GM23338 (cell line): ENCODE measurements at regions not wholly inside any gene's neighbourhood (a gene's known extent, or its start where the extent isn't known, plus 50 kb on each side); places are given as distances from the start of the nearest gene placed in this dataset.
A peak's percentile ranks its signal among the peaks of the same experiment; 100 is the strongest.

Source experiments
- ATAC-seq: fragments of 200-7000 bp; cut with Tn5 transposase; 3 replicates; pipeline ENCODE4 v1.9.1; 2020
- DNase-seq: peaks from one replicate; pipeline ENCODE4 v3.0.0-alpha.2; 2015; ENCODE audit warnings: low spot score
- H2AFZ ChIP-seq: fragments of 200-600 bp; sonication (generic); 2 replicates; pipeline ENCODE4 v1.8.0; 2016; ENCODE audit warnings: antibody characterized with exemption, mild to moderate bottlenecking, moderate library complexity
- H3F3A ChIP-seq: fragments of 200-600 bp; sonication (generic); replicated peaks from 2 replicates; pipeline ENCODE4 v1.8.0; 2017; ENCODE audit warnings: antibody characterized with exemption, mixed run types, low read depth
- H3K27ac ChIP-seq: fragments of 200-600 bp; sonication (generic); 2 replicates; pipeline ENCODE4 v1.6.1; 2016; ENCODE audit warnings: low read depth
- H3K27me3 ChIP-seq: fragments of 200-600 bp; sonication (generic); 2 replicates; pipeline ENCODE4 v1.8.0; 2016; ENCODE audit warnings: mild to moderate bottlenecking, mixed run types, moderate library complexity; ENCODE audit not compliant: insufficient read depth
- H3K36me3 ChIP-seq: fragments of 200-600 bp; sonication (generic); 2 replicates; pipeline ENCODE4 v1.8.0; 2016; ENCODE audit warnings: mild to moderate bottlenecking; ENCODE audit not compliant: insufficient read depth
- H3K4me1 ChIP-seq: fragments of 200-600 bp; sonication (generic); 2 replicates; pipeline ENCODE4 v1.8.0; 2016; ENCODE audit warnings: mild to moderate bottlenecking, moderate library complexity; ENCODE audit not compliant: insufficient read depth
- H3K4me2 ChIP-seq: fragments of 200-600 bp; sonication (generic); 2 replicates; pipeline ENCODE4 v1.7.1; 2017; ENCODE audit warnings: mixed run types
- H3K4me3 ChIP-seq: fragments of 200-600 bp; sonication (generic); 2 replicates; pipeline ENCODE4 v1.6.1; 2016; ENCODE audit warnings: mixed run types
- H3K79me2 ChIP-seq: fragments of 200-600 bp; sonication (generic); replicated peaks from 2 replicates; pipeline ENCODE4 v1.8.0; 2017; ENCODE audit warnings: mild to moderate bottlenecking; ENCODE audit not compliant: insufficient read depth
- H3K9me2 ChIP-seq: fragments of 200-600 bp; sonication (generic); 2 replicates; pipeline ENCODE4 v1.8.0; 2017; ENCODE audit not compliant: insufficient read depth
- H4K20me1 ChIP-seq: fragments of 200-600 bp; sonication (generic); replicated peaks from 2 replicates; pipeline ENCODE4 v1.8.0; 2017; ENCODE audit warnings: mild to moderate bottlenecking; ENCODE audit not compliant: insufficient read depth
- H3K27ac Mint-ChIP-seq: 2 replicates; pipeline ENCODE4 v1.8.0; 2020; ENCODE audit warnings: inconsistent platforms, mild to moderate bottlenecking, moderate library complexity, mixed read lengths
- H3K27me3 Mint-ChIP-seq: 3 replicates; pipeline ENCODE4 v1.8.0; 2022; ENCODE audit warnings: low read depth, mild to moderate bottlenecking, moderate library complexity, mixed read lengths, inconsistent platforms; ENCODE audit not compliant: insufficient read depth, poor library complexity
- H3K36me3 Mint-ChIP-seq: 3 replicates; pipeline ENCODE4 v1.8.0; 2021; ENCODE audit warnings: low read depth, mild to moderate bottlenecking, inconsistent platforms, moderate library complexity, mixed read lengths
- H3K4me1 Mint-ChIP-seq: 3 replicates; pipeline ENCODE4 v1.8.0; 2020; ENCODE audit warnings: mild to moderate bottlenecking, inconsistent platforms, mixed read lengths
- H3K4me3 Mint-ChIP-seq: 3 replicates; pipeline ENCODE4 v1.8.0; 2021; ENCODE audit warnings: moderate library complexity, mild to moderate bottlenecking, inconsistent platforms, mixed read lengths
- H3K9me3 Mint-ChIP-seq: 3 replicates; pipeline ENCODE4 v1.8.0; 2020; ENCODE audit warnings: moderate library complexity, mild to moderate bottlenecking, inconsistent platforms, mixed read lengths
- CREB1 ChIP-seq: fragments of 250-450 bp; sonication (Bioruptor Pico); IDR thresholded peaks from 2 replicates; pipeline ENCODE4 v1.5.0; 2020; ENCODE audit warnings: low read depth, mild to moderate bottlenecking, moderate library complexity
- CTCF ChIP-seq, 2 experiments: fragments of 200-600 bp in 1 of 2; sonication (generic) in 1 of 2; conservative IDR thresholded peaks; 2 replicates each; pipeline versions ENCODE4 v1.5.1 to v1.6.1; 2016 to 2017; ENCODE audit warnings: antibody characterized with exemption in 2 of 2, low read depth in 2 of 2, mild to moderate bottlenecking in 2 of 2, moderate library complexity in 1 of 2
- ETS1 ChIP-seq: IDR thresholded peaks from 2 replicates; pipeline ENCODE4 v1.6.1; 2016; ENCODE audit warnings: antibody characterized with exemption
- EZH2phosphoT487 ChIP-seq: fragments of 200-600 bp; sonication (generic); IDR thresholded peaks from one replicate; pipeline ENCODE4 v1.8.1; 2018; ENCODE audit warnings: antibody characterized with exemption; ENCODE audit not compliant: unreplicated experiment
- NANOG ChIP-seq: IDR thresholded peaks from 2 replicates; pipeline ENCODE4 v1.6.1; 2016; ENCODE audit warnings: antibody characterized with exemption, borderline replicate concordance
- REST ChIP-seq: IDR thresholded peaks from one replicate; pipeline ENCODE4 v1.6.1; 2018; ENCODE audit warnings: antibody characterized with exemption; ENCODE audit not compliant: unreplicated experiment
- STAT1 ChIP-seq: IDR thresholded peaks from one replicate; pipeline ENCODE4 v1.6.1; 2016; ENCODE audit warnings: antibody characterized with exemption; ENCODE audit not compliant: unreplicated experiment
- ZNF114 ChIP-seq: fragments of 250-450 bp; sonication (Bioruptor Pico); IDR thresholded peaks from 2 replicates; pipeline ENCODE4 v1.5.0; 2020; ENCODE audit warnings: mild to moderate bottlenecking, moderate library complexity
- ZNF462 ChIP-seq: fragments of 250-450 bp; sonication (Bioruptor Pico); IDR thresholded peaks from 2 replicates; pipeline ENCODE4 v1.5.0; 2020; ENCODE audit warnings: mild to moderate bottlenecking, moderate library complexity

GRCh38 chr19:30135093-30135757, 193.2 kb downstream of the URI1 start:
- TF ChIP-seq NANOG = no peak
- no peak for TF ChIP-seq ETS1
- no peak for TF ChIP-seq EZH2phosphoT487
- TF ChIP-seq REST = no peak
- no peak for TF ChIP-seq CREB1 (CRISPR knock-in tag)
- no peak for TF ChIP-seq CTCF (conservative IDR thresholded peaks at IDR 0.05; ENCODE audit: low read depth in 2 of 2)
- no peak for TF ChIP-seq STAT1
- TF ChIP-seq ZNF114 = no peak
- TF ChIP-seq ZNF462 (CRISPR knock-in tag) = no peak
- Mint-ChIP-seq H3K27me3 (peaks cover 6% of the 10 kb centered on the region), H3K27ac (no peak overlapping the region), H3K9me3 (no peaks in the 10 kb centered on the region), H3K4me1 (peaks cover 3% of the 10 kb centered on the region; the same call in 2 of the 3 replicates), H3K4me3 (no peak overlapping the region), H3K36me3 (no peaks in the 10 kb centered on the region)
- ATAC-seq (no peak), DNase-seq (no peak)
- Histone ChIP-seq H3K27ac (no peak overlapping the region), H4K20me1 (no peaks in the 10 kb centered on the region), H3F3A (no peaks in the 10 kb centered on the region), H3K4me3 (no peak overlapping the region), H2AFZ (peak overlapping the region; percentile 52; the same call in 1 of the 2 replicates), H3K79me2 (no peaks in the 10 kb centered on the region), H3K4me2 (no peak overlapping the region), H3K27me3 (no peaks in the 10 kb centered on the region), H3K4me1 (no peaks in the 10 kb centered on the region), H3K36me3 (no peaks in the 10 kb centered on the region), H3K9me2 (0 out of 2 replicates have a peak, but pooled peaks cover 10% of the 10 kb centered on the region)
